PC-9 (cell line): ENCODE measurements at regions not wholly inside any gene's neighbourhood (a gene's known extent, or its start where the extent isn't known, plus 50 kb on each side); places are given as distances from the start of the nearest gene placed in this dataset.

Experiments used
- EZH2 ChIP-seq: fragments of 200-600 bp; sonication (generic); IDR thresholded peaks from 2 replicates; pipeline ENCODE4 v1.8.0; 2017; ENCODE audit warnings: antibody characterized with exemption, low read depth
- TF ChIP-seq, protein P1 (sequence below): fragments of 200-600 bp; sonication (generic); conservative IDR thresholded peaks from 2 replicates; pipeline ENCODE4 v1.6.1; 2017; ENCODE audit warnings: mixed run types, antibody characterized with exemption, mild to moderate bottlenecking, moderate library complexity

DNA sequence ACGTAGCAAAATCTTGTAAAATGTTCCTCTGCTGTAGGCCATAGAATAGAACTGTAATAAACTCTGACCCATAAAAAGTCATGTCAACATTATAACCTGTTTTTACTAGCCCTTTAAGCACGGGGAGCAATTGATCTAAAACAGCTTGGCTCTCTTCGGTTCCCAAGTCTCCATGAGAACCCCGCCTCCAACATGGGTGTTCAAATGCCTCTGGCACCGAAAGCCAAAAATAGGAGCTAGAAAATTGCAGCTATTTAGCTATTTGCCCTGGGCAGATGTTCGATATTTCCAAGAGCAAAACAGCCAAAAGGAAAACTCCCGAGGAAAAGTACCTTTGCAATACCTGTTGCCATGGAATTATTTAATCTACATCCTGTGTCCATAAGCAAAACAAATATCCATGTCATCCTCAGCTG is 563.1 kb downstream of the EFNB2 start:
- TF ChIP-seq, protein P1, sequence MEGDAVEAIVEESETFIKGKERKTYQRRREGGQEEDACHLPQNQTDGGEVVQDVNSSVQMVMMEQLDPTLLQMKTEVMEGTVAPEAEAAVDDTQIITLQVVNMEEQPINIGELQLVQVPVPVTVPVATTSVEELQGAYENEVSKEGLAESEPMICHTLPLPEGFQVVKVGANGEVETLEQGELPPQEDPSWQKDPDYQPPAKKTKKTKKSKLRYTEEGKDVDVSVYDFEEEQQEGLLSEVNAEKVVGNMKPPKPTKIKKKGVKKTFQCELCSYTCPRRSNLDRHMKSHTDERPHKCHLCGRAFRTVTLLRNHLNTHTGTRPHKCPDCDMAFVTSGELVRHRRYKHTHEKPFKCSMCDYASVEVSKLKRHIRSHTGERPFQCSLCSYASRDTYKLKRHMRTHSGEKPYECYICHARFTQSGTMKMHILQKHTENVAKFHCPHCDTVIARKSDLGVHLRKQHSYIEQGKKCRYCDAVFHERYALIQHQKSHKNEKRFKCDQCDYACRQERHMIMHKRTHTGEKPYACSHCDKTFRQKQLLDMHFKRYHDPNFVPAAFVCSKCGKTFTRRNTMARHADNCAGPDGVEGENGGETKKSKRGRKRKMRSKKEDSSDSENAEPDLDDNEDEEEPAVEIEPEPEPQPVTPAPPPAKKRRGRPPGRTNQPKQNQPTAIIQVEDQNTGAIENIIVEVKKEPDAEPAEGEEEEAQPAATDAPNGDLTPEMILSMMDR = no peak
- no peak for TF ChIP-seq EZH2
